NT2/D1 (cell line): ENCODE measurements at regions not wholly inside any gene's neighbourhood (a gene's known extent, or its start where the extent isn't known, plus 50 kb on each side); places are given as distances from the start of the nearest gene placed in this dataset.

Source experiments
- SUZ12 ChIP-seq: IDR thresholded peaks from 2 replicates; pipeline ENCODE4 v1.6.1; 2011; ENCODE audit not compliant: insufficient read length, insufficient read depth; ENCODE audit errors: extremely low read depth
- YY1 ChIP-seq: IDR thresholded peaks from 2 replicates; pipeline ENCODE4 v1.6.1; 2011; ENCODE audit not compliant: insufficient read length, insufficient read depth

DNA sequence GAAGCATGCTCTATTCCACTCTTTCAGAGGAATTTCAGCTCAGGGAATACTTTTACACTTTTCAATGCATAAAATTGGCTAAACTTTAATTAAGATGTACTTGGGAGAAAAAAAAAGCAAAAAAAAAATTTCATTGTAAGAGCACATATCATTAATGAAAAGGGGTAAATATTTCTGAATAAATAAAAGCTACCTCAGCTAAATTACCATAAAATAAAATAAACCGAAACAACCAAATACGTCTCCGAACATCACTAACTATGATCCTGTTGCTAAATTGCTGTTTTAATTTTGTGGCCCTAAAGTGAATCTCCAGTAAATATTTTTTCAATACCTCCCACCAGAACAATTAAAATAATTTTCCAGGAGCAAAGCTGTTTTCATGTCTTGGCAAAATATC lies 203.7 kb upstream of the KCNJ16 start:
- no peak for TF ChIP-seq SUZ12
- no peak for TF ChIP-seq YY1
